ENCODE measurements at regions not wholly inside any gene's neighbourhood (a gene's known extent, or its start where the extent isn't known, plus 50 kb on each side); places are given as distances from the start of the nearest gene placed in this dataset.

- no peak for DNase-seq
These were observed 448.4 kb downstream of the HACE1 start for GRCh38 chr6:104411302-104411701.

GRCh38 chr6:104409913-104410312 lies 449.8 kb downstream of the HACE1 start:
- DNase-seq: no peak

- no peak for DNase-seq
These were observed 451.8 kb downstream of the HACE1 start for GRCh38 chr6:104407957-104408356.

- DNase-seq: no peak
These were observed 455.3 kb downstream of the HACE1 start for GRCh38 chr6:104404377-104404776.

- no peak for DNase-seq
These were observed 457.1 kb downstream of the HACE1 start for GRCh38 chr6:104402572-104402971.

- DNase-seq: no peak
These were observed 457.8 kb downstream of the HACE1 start for GRCh38 chr6:104401926-104402325.

GRCh38 chr6:104400844-104401243 lies 458.9 kb downstream of the HACE1 start:
- DNase-seq: no peak

- DNase-seq: no peak
These were observed 463.6 kb downstream of the HACE1 start for GRCh38 chr6:104396077-104396476.

GRCh38 chr6:104381907-104382306 lies 477.8 kb downstream of the HACE1 start:
- no peak for DNase-seq

- no peak for DNase-seq
These were observed 494.1 kb downstream of the HACE1 start for GRCh38 chr6:104365451-104366234.

- DNase-seq: no peak
These were observed 501.8 kb downstream of the HACE1 start for GRCh38 chr6:104357928-104358327.

GRCh38 chr6:104356197-104356596 lies 503.5 kb downstream of the HACE1 start:
- DNase-seq: no peak

GRCh38 chr6:104349191-104349590 lies 510.5 kb downstream of the HACE1 start:
- no peak for DNase-seq

- DNase-seq: no peak
These were observed 515.5 kb downstream of the HACE1 start for GRCh38 chr6:104344223-104344622.

GRCh38 chr6:104332364-104332763 lies 527.4 kb downstream of the HACE1 start:
- no peak for DNase-seq

GRCh38 chr6:104326173-104327001 lies 533.3 kb downstream of the HACE1 start:
- no peak for DNase-seq

GRCh38 chr6:104325341-104326172 lies 534.2 kb downstream of the HACE1 start:
- no peak for DNase-seq

GRCh38 chr6:104324301-104324700 lies 535.4 kb downstream of the HACE1 start:
- DNase-seq: no peak

- DNase-seq: no peak
These were observed 536.9 kb downstream of the HACE1 start for GRCh38 chr6:104322841-104323240.

- DNase-seq: no peak
These were observed 538.4 kb downstream of the HACE1 start for GRCh38 chr6:104321301-104321700.

- no peak for DNase-seq
These were observed 538.8 kb downstream of the HACE1 start for GRCh38 chr6:104320896-104321295.

GRCh38 chr6:104312851-104313250 lies 546.9 kb downstream of the HACE1 start:
- no peak for DNase-seq

GRCh38 chr6:104306211-104306610 lies 553.5 kb downstream of the HACE1 start:
- no peak for DNase-seq

Data from stimulated activated naive CD4-positive, alpha-beta T cell (primary cell).